ENCODE measurements at regions not wholly inside any gene's neighbourhood (a gene's known extent, or its start where the extent isn't known, plus 50 kb on each side); places are given as distances from the start of the nearest gene placed in this dataset.
A peak's percentile ranks its signal among the peaks of the same experiment; 100 is the strongest.

DNA sequence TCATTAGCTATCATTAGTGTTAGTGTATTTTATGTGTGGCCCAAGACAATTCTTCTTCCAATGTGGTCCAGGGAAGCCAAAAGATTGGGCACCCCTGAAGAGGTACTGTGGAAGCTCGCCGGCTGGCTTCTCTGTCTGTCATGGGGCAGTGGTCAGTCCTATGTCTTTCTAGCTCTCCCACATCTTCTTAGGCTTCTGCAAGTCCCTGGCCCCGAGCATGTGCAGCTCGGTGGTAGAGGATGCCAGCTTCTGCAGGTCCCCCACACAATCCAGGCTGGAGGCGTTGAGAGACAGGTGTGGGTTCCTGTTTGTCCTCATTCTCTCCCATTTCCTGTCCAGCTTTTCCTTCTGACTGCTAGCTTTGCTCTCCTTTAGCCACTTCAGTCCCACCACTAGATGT, 134.1 kb upstream of the NALF2 start:
- intact Hi-C loops (cut with DNase I), result no loop called here
- no peak for DNase-seq (ENCODE audit: low spot score)

DNA sequence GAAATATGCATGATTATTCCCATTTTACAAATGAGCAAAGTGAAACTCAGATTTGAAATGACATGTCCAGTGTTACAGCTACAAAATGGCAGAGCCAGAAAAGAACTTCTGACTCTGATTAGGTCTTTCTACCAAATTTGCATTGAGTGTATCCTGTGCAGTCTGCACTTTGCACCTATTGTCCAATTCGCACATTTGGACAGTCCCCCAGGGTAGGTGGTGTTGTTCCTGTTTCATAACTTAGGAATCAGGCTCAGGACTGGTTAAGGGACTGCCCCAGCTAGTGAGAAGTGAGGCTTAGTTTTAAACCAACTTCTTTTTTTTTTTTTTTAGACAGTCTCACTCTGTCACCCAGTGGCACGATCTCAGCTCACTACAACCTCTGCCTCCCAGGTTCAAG, 137.9 kb upstream of the NALF2 start:
- intact Hi-C loops (cut with DNase I), result no loop called here

DNA sequence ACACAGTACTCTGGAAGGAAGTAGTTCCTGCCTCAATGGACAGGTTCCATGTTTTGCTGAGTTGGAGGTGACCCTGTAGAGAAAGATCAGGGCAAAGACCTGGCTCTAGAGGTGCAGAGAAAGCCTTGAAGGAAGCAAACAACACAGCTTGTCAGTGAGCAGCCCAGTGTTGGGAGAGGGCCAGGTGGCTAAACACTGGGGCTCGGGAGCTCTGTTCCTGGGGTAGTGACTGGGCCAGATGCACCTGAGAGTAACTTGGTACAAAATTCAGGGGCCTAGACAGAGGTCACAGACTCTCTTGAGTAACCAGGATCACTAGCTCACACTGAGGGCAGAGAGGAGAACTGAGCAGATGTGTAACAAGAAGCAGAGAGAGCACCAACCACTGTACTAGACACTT, 138.4 kb upstream of the NALF2 start:
- DNase-seq (ENCODE audit: low spot score), result no peak
- intact Hi-C loops (cut with DNase I), result no loop called here

More for the DNA sequence above, 137.9 kb upstream of the NALF2 start:
- no peak for DNase-seq (ENCODE audit: low spot score)

DNA sequence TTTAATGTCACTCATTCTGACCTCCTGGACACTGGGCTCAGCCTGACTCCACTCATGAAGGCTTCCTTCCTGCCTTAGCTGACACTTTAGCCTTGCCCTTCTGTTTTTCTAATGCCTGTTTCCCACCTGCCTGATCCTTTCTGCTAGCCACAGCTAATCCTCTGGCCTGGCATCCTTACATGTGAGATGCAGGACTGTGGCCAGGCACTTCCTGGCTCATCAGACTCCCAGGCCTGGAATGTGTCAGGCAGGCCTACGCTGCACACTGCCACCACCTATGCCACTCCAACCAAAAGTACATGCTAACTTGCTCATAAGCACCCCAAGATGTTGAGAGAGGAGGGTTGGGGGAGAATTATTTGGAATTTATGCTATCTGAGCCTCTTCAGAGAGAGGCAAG, 138.8 kb upstream of the NALF2 start:
- intact Hi-C loops (cut with DNase I), result no loop called here
- DNase-seq (ENCODE audit: low spot score), result no peak

DNA sequence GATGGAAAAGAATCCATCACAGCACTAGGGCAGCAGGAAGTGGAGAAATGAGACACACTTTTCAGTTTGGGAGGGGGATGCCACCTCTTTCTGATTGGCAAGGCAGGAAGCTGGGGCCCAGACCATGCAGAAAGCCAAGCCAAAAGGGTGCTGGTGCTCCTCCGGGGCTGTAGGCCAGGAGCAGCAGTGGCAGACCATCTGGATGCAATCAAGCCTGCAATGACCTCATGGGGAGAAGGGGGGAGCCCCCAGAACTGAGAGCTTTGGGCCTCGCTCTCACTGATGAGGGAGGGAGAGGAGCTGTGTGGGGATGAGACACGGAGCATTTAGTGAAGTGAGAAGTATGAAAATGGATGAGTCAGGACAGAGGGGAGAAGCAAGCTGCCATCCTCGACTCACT, 141.3 kb upstream of the NALF2 start:
- no peak for DNase-seq (ENCODE audit: low spot score)
- intact Hi-C loops (cut with DNase I), result no loop called here

DNA sequence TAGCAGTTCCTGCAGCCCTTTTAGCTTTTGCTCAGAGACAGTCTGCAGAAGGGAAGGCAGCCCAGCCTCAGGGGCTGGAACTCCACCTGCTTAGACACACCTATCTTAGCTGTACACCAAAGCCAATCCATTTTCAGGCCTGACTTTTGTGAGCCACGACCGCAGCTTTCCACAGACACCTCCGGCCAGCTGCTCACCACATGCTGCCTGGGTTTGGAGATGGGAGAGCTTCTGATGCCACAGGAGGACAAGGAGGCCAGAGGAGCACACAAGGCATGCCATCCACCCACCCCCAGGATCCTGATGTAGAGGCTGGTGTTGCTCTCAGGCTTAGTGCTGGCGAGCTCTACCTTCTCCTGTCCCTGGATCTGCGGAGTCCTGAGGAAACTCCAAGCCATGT, 141.8 kb upstream of the NALF2 start:
- DNase-seq (ENCODE audit: low spot score), result no peak
- intact Hi-C loops (cut with DNase I), result no loop called here

DNA sequence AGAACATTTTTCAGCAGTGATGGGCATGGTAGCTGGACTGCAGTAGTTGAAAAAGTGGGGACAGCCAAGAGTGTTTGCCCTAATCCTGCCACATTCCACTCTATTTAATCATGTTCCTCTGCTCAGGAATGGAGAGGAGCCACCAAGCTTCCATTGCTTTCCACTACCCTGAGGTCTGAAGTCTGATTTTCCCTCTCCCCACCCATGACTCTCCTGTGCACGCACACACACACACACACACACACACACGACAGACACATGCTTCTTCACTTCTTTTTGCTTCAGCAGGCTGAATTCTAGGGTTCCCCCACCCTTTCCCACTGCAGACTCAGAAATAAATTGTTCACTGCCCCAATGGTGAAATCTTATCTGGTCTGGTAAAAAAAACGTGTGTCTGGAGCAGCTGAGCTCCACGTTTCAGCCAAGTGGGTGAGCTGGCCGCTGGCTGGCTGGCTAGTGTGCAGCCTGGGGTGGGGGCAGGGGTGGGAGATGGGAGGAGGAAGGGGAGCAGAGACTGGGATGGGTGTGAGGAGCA, 142.7 kb upstream of the NALF2 start:
- DNase-seq (ENCODE audit: low spot score), result no peak
- intact Hi-C loops (cut with DNase I), result no loop called here

DNA sequence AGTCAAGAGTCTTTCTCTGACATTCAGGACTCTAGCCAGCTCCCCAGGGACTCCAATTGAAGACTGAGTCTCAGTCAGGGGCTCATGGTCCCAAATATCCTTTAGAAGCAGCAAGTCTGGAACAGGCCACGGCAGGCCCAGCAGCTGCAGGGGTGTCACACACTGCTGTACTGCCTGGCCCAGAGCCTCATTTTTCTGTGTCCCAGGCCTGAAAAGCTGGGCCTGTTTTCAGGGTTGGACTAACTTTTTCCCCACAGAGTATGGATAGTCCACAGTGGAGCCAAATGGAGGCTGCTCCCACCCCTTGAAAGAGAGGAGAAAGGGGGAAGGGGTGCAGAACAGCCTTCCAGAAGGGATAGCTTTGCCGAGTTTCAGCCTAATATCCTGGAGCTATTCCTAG, 146.8 kb upstream of the NALF2 start:
- intact Hi-C loops (cut with DNase I), result no loop called here
- DNase-seq (ENCODE audit: low spot score), result peak; percentile 59

DNA sequence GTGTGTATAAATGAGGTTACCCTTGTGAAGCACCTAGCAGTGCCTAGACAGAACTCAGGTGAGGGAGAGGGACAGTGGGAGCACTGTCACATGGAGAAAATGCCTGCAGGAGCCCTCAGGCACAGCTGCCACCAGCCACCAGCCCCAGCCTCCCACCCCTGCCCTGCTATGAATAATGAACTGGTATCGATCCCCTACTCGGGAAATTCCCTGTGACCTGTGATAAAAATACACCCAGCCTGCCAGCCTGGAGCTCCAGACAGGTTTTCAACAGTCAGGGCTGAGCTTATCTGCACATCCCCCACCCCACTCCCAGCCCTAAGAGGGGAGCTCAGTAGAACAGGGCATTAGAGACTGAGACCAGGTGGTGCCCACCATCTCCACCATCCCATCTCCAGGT, 159.6 kb upstream of the PJA1 start:
- intact Hi-C loops (cut with DNase I), result no loop called here
- DNase-seq (ENCODE audit: low spot score), result peak; percentile 39

DNA sequence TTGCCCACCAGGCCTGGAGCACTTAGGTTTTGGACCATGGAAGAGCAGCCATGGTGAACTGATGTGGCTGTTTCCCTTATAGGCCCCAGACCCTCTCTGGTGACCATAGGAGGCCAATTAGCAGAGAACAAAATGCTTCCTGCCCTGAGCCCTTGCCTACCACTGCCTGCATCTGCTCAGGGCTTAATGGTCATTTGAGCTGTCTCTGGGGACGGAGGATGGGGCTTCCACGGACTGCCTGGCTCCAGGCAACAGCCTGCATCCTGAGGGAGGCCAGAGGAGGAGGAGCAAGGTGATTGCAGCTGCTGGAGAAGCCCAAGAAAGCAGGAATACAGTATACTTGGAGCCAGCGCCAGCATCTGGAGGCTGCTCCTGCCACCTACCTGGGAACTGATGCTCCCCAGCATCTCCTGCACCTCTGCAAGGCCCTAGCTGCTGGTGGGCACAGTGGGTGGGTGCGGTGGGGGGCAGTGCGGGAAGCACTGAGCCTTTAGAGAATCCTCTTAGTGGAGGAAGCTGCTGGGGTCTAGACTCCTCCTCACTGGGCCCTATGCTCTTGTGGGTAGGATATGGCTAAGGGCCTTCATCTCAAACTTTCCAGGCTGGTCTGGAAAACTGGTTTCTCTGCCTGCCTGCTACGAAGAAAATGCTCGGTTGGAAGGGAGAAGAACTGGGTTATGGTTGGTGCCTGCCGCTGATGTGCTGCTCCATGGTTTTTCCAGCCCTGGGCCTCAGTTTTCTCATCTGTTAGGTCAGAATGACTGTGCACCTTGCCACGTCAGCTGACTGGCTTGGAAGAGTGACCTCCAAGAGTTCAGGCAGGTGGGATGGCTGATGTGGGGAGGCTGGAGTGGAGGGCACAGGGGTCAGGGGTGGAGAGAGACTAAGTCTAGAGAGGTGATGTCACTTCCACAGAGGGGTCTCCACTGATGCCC, 158.8 kb upstream of the PJA1 start:
- intact Hi-C loops (cut with DNase I), result no loop called here

DNA sequence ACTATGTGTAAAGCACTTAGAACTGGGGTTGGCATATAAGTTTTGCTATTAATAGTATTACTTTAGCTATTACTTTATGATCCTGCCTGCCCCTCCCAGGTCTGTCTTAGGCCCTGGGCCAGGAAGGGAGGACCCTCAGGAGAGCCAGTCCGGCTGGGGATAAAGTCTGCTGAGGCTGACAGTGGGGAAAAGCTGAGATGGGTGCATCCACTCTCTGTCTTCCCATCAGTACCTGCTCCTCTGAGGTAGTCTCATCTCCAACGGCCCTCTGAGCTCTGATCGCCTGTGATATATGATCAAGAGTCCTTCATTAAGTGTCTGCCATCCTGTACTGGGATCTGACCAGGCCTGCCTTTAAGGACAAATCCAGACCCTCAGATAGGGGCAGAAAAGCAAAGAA, 156.5 kb upstream of the PJA1 start:
- peak; percentile 63 for DNase-seq (ENCODE audit: low spot score)

More for the DNA sequence above, 158.8 kb upstream of the PJA1 start:
- DNase-seq (ENCODE audit: low spot score), result no peak

DNA sequence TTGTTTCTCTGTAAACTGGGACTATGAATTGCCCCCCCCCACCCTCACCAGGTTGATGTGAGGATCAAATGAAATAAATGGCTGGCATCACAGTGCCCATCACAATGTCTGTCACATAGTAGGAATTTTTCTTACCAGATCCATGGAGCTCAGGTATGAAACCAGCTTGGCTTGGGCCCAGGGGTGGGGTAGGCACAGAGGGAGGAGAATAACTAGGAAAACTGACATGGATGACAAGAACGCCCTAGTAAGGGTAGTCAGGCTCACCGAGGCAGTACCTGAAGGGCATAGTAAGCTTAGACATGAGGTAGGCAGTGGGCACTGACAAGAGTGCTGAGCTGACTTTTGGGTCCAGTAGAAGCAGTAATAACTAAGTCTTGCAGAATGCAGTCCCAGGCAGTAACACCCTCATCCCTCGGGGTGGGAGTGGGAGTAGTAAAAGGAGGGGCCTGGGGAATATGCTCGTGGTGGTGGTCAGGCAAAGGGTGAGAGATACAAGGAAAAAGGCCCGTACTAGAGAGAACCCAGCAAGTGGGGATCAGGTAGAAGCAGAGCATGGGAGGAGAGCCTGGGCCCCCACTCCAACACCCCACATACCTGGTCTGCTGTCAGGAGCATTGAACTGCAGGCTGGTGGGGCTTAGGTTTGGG, 155.9 kb upstream of the PJA1 start:
- peak; percentile 60 for DNase-seq (ENCODE audit: low spot score)
- intact Hi-C loops (cut with DNase I), result no loop called here

More for the DNA sequence above, 156.5 kb upstream of the PJA1 start:
- intact Hi-C loops (cut with DNase I), result no loop called here

DNA sequence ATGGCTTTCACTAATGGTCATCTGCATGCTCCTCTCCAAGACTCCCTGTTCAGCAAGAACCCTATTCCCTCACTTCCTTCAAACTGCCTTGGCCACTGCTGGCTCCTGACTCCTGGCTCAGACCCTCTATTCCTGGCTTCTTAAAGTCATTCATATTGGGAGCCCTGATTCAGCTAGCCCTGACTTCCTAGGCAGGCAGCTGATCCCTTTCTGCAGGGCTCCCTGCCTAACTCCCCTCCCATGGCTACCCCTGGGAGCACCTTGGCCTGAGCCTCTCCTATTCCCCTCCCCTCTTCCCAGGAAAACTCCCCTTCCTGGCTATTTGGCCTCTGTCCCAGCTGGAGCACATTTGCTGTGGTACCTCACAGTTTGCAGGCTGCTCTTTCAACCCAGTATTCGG, 154.9 kb upstream of the PJA1 start:
- intact Hi-C loops (cut with DNase I), result no loop called here

DNA sequence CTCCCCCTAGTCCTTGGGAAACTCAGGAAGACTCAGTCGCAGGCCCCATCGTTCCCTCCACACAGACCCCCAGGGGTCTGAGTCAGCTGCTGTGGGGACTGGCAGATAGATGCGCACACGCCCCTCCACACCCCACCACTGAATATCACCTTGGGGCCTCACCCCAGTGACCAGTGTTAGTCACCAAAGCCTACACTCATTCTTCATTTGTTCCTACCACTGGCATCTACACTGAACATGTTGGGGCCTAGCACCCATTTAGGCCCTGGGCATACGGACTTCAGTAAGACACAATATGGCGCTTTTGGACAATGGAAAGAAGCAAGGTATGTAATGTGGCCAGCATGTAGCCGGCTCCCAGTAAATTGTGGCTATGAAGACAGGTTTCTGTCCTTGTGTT, 154.1 kb upstream of the PJA1 start:
- intact Hi-C loops (cut with DNase I), result no loop called here
- peak; percentile 14 for DNase-seq (ENCODE audit: low spot score)

More for the DNA sequence above, 154.9 kb upstream of the PJA1 start:
- DNase-seq (ENCODE audit: low spot score), result peak; percentile 26

DNA sequence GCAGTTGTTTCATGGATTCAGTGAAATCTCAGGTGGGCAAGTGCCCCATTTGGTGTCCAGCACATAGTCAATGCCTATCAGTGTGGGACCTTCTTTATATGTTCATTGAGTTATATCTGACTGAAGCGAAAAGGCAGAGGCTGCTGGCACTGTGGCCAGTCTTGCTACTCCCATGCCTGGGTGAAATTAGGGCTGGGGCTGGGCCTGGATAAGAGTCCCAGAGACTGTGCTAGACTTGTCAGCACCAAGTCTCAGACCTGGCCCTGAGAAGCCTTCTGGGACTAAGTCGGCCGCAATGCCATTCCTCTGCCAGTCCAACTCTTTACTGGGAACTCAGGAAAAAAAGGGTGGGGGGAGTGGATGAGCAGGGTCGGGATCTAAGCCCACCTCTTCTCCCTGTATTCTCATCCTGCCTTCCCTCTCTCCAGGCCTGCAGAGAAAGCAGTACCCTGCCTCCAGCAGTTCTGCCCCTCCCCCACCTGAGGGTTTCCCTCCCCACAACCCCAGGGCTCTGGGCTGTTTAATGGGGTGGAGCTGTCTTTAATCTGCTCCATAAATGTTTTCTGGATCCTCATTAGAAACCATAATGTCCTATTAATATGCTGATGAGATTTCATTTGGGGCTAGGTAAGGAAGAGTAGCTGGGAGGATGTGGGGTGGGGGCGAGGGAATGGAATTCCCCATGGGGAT, 153.5 kb upstream of the PJA1 start:
- intact Hi-C loops (cut with DNase I), result no loop called here
- peak; percentile 46 for DNase-seq (ENCODE audit: low spot score)

DNA sequence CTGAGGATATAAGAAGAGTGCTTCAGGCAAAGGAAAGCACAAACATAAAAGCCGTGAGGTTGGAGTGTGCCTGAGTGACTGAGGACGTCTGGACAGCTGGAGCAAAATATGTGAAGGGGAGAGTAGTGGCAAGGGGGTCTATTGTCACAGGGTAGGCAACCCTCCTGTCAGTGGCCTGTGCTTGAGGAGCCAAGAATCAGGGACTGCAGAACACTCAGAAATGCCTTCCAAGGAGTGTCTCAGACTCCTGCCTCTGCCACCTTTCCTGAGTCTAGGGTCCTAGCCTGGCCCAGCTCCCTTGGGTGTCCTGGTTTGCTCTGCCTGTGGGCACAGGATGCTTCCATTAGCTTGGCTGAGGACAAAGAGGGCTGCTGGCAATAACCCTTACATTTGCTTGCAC, 152.5 kb upstream of the PJA1 start:
- DNase-seq (ENCODE audit: low spot score), result peak; percentile 39
- intact Hi-C loops (cut with DNase I), result no loop called here

DNA sequence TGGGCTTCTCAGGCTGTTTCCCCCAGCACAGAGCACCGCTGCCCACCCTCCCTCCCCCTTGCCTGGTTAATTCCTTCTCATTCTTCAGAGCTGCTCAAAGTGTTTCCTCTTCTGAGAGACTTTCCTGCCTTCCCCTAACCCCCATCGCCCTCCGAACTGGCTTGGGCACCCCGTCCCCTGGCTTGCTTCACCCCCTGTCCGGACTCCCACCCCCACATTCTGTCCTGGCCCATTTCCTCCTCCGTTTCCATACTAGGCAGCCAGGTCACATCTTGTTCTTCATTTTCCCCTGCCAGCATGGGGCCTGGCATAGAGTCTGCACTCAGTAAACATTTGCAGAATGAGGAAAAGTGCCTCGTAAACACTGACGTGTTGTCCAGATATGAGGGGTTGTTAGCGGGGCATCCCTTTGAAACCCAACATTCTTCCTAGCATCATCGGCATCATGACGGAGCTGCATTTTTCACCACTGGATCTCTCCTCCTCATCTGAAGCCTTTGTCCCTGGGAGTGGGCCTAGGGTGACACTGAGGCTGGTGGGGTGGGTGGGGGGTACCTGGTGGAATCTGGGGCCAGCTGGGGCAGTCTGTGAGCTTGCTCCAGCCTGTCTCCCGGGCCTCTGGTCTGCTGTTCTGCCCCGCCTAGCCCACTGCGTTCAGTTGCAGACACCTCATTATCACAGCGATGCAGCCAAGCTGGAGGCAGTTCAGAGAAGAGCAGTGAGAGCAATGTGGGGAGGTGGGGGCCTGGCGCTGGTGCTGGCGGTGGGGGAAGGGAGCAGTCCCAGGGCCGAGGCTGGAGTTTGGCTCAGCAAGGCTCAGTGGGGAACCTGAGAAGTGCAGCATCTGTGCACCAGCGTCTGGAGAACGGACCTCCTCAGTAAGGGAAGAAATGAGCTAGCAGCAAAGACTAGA, 149.4 kb upstream of the PJA1 start:
- DNase-seq (ENCODE audit: low spot score), result peak; percentile 72
- intact Hi-C loops (cut with DNase I), result no loop called here

DNA sequence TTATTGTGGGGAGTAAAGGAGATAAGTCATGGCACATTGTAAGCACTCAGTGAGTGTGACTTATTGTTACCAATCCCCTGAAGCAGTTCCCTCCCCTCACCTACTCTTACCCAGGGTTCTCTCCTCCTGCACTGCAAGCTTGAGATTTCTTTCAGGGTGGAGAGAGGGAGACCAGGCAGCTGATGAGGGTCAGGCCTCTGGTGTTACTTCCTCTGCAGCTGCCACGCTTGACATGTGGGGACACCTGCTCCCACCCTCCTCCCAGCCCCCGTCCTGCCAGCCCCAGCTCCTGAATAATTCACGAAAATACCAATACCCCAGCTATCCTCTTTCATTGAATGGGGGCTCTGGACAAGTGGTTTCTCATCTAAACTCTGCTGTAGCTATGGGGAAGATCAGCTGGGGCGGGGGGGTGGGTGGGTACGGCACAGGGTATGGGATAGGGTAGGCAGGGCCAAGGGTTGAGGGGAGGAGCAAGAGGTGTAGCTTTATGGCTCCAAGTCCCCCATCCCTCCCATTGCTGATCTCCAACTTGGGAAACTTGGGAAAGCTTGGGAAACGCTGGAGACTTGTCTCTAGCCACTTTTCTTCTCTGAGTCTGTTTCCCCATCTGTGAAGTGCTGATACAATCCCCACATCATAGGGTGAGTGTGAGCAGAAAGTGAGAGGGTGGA, 148.5 kb upstream of the PJA1 start:
- intact Hi-C loops (cut with DNase I), result no loop called here
- peak; percentile 4 for DNase-seq (ENCODE audit: low spot score)
